Stomach (tissue), 8 donors: ENCODE measurements at regions not wholly inside any gene's neighbourhood (a gene's known extent, or its start where the extent isn't known, plus 50 kb on each side); places are given as distances from the start of the nearest gene placed in this dataset.

Experiments
- DNase-seq, 2 donors: peaks; one replicate each; pipeline versions ENCODE4 v3.0.0 to v3.0.0-alpha.2; 2013 to 2019
- H3K27ac ChIP-seq, 5 donors: fragments of 200-600 bp in 4 of 5; sonication (generic) in 4 of 5; one replicate each; pipeline ENCODE4 v1.5.1; 2013 to 2019; ENCODE audit warnings: mild to moderate bottlenecking in 1 of 5, moderate library complexity in 1 of 5
- H3K27me3 ChIP-seq, 3 donors: fragments of 200-600 bp; sonication (generic); one replicate each; pipeline ENCODE4 v1.5.1; 2017 to 2019; ENCODE audit warnings: mixed run types in 1 of 3
- H3K36me3 ChIP-seq, 4 donors: fragments of 200-600 bp; sonication (generic); 1 replicate in 3 of 4; 2 replicates in 1 of 4; pipeline ENCODE4 v1.5.1; 2016 to 2019
- H3K4me1 ChIP-seq, 4 donors: fragments of 200-600 bp; sonication (generic); one replicate each; pipeline ENCODE4 v1.5.1; 2016 to 2019
- H3K4me3 ChIP-seq, 4 donors: fragments of 200-600 bp; sonication (generic) in 3 of 4; one replicate each; pipeline ENCODE4 v1.5.1; 2016 to 2019; ENCODE audit warnings: mild to moderate bottlenecking in 1 of 4
- H3K9me3 ChIP-seq, 4 donors: fragments of 200-600 bp; sonication (generic); one replicate each; pipeline ENCODE4 v1.5.1; 2016 to 2019
- EP300 ChIP-seq: sonication (generic); formaldehyde crosslinking; IDR thresholded peaks from one replicate; pipeline ENCODE4 v1.6.1; 2017; ENCODE audit warnings: antibody characterized with exemption
- POLR2A ChIP-seq, 4 donors: fragments of 450-650 bp; IDR thresholded peaks; one replicate each; pipeline ENCODE4 v1.6.1; 2016; ENCODE audit warnings: antibody characterized with exemption in 4 of 4, control low read depth in 2 of 4, mild to moderate bottlenecking in 1 of 4, moderate library complexity in 1 of 4
- POLR2AphosphoS5 ChIP-seq, 3 donors: sonication (generic); formaldehyde crosslinking; IDR thresholded peaks; one replicate each; pipeline ENCODE4 v1.6.1; 2016; ENCODE audit warnings: antibody characterized with exemption in 3 of 3
- WGBS, 5 donors: extraction: QIAGEN DNeasy Blood & Tissue Kit in 3 of 5; methylation state at CpG; one replicate each; pipeline versions ENCODE4 v1.1.5 to v1.1.7; 2013 to 2018; 5-methylcytosine and 5-hydroxymethylcytosine counted together
- intact Hi-C: fragments of 100-400 bp; cut with DNase I; formaldehyde crosslinking; loops from one replicate; pipeline ENCODE4 v1.15.1; 2023; ENCODE audit warnings: low total_unique reads
- TF ChIP-seq, protein P1 (sequence below), 7 experiments: fragments of 450-650 bp in 4 of 7; fragments of 200-600 bp in 3 of 7; sonication (generic) in 3 of 7; IDR thresholded peaks; one replicate each; pipeline ENCODE4 v1.5.1; 2016 to 2019; ENCODE audit warnings: antibody characterized with exemption in 7 of 7, control low read depth in 2 of 7, mild to moderate bottlenecking in 1 of 7
- donor health status: healthy with polysubstance abuse.
- donor health status: Bipolar disorder and iron deficiency.
- donor health status: healthy.

DNA sequence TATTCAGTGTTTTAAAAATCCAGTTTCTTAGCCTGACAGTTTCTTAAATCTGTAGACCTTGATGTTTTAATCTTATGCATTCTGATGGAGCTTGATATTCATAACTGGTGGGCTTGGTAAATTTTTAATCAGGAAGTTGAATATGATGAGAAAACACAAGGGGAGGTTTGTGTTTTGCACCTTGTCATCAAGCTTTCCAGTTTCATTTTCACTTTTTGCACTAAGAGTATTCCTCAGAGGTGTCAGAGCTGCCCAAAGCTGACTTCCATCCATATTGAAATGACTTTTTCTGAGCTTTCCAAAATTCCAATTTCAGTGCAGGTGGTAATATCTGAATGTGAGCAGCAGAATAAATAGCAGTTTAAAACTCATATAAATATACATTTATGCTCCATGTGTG, 555.0 kb upstream of the RBFOX1 start:
- Histone ChIP-seq H3K36me3 (no peaks in the 10 kb centered on the region), H3K9me3 (peaks cover 0 to 3% (median 0%) of the 10 kb centered on the region in 4 donors), H3K27ac (no peak overlapping the region), H3K4me1 (no peaks in the 10 kb centered on the region), H3K4me3 (no peak overlapping the region), H3K27me3 (no peaks in the 10 kb centered on the region)
- intact Hi-C loops = no loop called here
- TF ChIP-seq POLR2A (IDR thresholded peaks at IDR 0.05) (no peak), POLR2AphosphoS5 (IDR thresholded peaks at IDR 0.05) (no peak), EP300 (no peak)
- TF ChIP-seq, protein P1, sequence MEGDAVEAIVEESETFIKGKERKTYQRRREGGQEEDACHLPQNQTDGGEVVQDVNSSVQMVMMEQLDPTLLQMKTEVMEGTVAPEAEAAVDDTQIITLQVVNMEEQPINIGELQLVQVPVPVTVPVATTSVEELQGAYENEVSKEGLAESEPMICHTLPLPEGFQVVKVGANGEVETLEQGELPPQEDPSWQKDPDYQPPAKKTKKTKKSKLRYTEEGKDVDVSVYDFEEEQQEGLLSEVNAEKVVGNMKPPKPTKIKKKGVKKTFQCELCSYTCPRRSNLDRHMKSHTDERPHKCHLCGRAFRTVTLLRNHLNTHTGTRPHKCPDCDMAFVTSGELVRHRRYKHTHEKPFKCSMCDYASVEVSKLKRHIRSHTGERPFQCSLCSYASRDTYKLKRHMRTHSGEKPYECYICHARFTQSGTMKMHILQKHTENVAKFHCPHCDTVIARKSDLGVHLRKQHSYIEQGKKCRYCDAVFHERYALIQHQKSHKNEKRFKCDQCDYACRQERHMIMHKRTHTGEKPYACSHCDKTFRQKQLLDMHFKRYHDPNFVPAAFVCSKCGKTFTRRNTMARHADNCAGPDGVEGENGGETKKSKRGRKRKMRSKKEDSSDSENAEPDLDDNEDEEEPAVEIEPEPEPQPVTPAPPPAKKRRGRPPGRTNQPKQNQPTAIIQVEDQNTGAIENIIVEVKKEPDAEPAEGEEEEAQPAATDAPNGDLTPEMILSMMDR (IDR thresholded peaks at IDR 0.05) = no peak
- no peak for DNase-seq

- 88 to 89% (median 88%) methylated on average over 7 of the region's 7 CpGs for WGBS, 5 donors
- Histone ChIP-seq H3K36me3 (no peaks in the 10 kb centered on the region), H3K27ac (no peak overlapping the region), H3K27me3 (no peaks in the 10 kb centered on the region), H3K9me3 (no peaks in the 10 kb centered on the region), H3K4me1 (no peaks in the 10 kb centered on the region), H3K4me3 (no peak overlapping the region)
- no peak for DNase-seq
- TF ChIP-seq POLR2A (IDR thresholded peaks at IDR 0.05) (no peak), EP300 (no peak), POLR2AphosphoS5 (IDR thresholded peaks at IDR 0.05) (no peak)
- TF ChIP-seq, protein P1 (IDR thresholded peaks at IDR 0.05) = no peak
- intact Hi-C loops = no loop called here
These were observed 556.9 kb upstream of the RBFOX1 start for GRCh38 chr16:6775712-6776111.

GRCh38 chr16:6771956-6772355, 560.7 kb upstream of the RBFOX1 start:
- H3K4me3 ChIP-seq = no peak overlapping the region
- intact Hi-C loops = no loop called here
- no peak for TF ChIP-seq POLR2AphosphoS5 (IDR thresholded peaks at IDR 0.05)
- no peak for TF ChIP-seq EP300
- TF ChIP-seq, protein P1 (IDR thresholded peaks at IDR 0.05) = no peak
- TF ChIP-seq POLR2A (IDR thresholded peaks at IDR 0.05) = no peak
- H3K9me3 ChIP-seq = no peaks in the 10 kb centered on the region
- H3K4me1 ChIP-seq = no peaks in the 10 kb centered on the region
- WGBS, 5 donors = 50 to 74% (median 59%) methylated on average over 4 of the region's 4 CpGs
- no peaks in the 10 kb centered on the region for H3K36me3 ChIP-seq
- H3K27ac ChIP-seq = no peak overlapping the region
- no peak for DNase-seq
- no peaks in the 10 kb centered on the region for H3K27me3 ChIP-seq

- intact Hi-C loops = no loop called here
- Histone ChIP-seq H3K27ac (no peak overlapping the region), H3K4me1 (no peaks in the 10 kb centered on the region), H3K36me3 (no peaks in the 10 kb centered on the region), H3K27me3 (no peaks in the 10 kb centered on the region), H3K4me3 (no peak overlapping the region), H3K9me3 (peaks cover 0 to 5% (median 0%) of the 10 kb centered on the region in 4 donors)
- WGBS, 5 donors = 49 to 61% (median 54%) methylated on average over 9 of the region's 9 CpGs
- DNase-seq = no peak
- no peak for TF ChIP-seq POLR2AphosphoS5 (IDR thresholded peaks at IDR 0.05)
- TF ChIP-seq POLR2A (IDR thresholded peaks at IDR 0.05) = no peak
These were observed 579.1 kb upstream of the RBFOX1 start for GRCh38 chr16:6753553-6753952.

- Histone ChIP-seq H3K27me3 (no peaks in the 10 kb centered on the region), H3K4me1 (no peaks in the 10 kb centered on the region), H3K9me3 (no peaks in the 10 kb centered on the region), H3K27ac (no peak overlapping the region), H3K36me3 (no peaks in the 10 kb centered on the region), H3K4me3 (no peak overlapping the region)
- intact Hi-C loops = no loop called here
- TF ChIP-seq EP300 (no peak), POLR2A (IDR thresholded peaks at IDR 0.05) (no peak), POLR2AphosphoS5 (IDR thresholded peaks at IDR 0.05) (no peak)
- TF ChIP-seq, protein P1 (IDR thresholded peaks at IDR 0.05) = no peak
- 44 to 85% (median 69%) methylated on average over 1 of the region's 1 CpG for WGBS, 5 donors
- no peak for DNase-seq
These were observed 581.5 kb upstream of the RBFOX1 start for GRCh38 chr16:6751191-6751590.
